ENCODE measurements at regions not wholly inside any gene's neighbourhood (a gene's known extent, or its start where the extent isn't known, plus 50 kb on each side); places are given as distances from the start of the nearest gene placed in this dataset.

GRCh38 chr1:81679942-81680341 is 120.8 kb upstream of the ADGRL2 start:
- TF ChIP-seq CTCF (conservative IDR thresholded peaks at IDR 0.05; ENCODE audit: low read depth, low read length), result no peak
- no peak for DNase-seq (ENCODE audit: low read depth)
- H3K4me3 ChIP-seq (ENCODE audit: low read length), result no peak overlapping the region

- no peak for DNase-seq (ENCODE audit: low read depth)
- H3K4me3 ChIP-seq (ENCODE audit: low read length), result no peak overlapping the region
These were observed 122.0 kb upstream of the ADGRL2 start for GRCh38 chr1:81678779-81679178.

GRCh38 chr1:81672766-81673165 is 128.0 kb upstream of the ADGRL2 start:
- DNase-seq (ENCODE audit: low read depth), result no peak
- TF ChIP-seq CTCF (conservative IDR thresholded peaks at IDR 0.05; ENCODE audit: low read depth, low read length), result no peak
- H3K4me3 ChIP-seq (ENCODE audit: low read length), result no peak overlapping the region

More at GRCh38 chr1:81678779-81679178, 122.0 kb upstream of the ADGRL2 start:
- no peak for TF ChIP-seq CTCF (conservative IDR thresholded peaks at IDR 0.05; ENCODE audit: low read depth, low read length)

- DNase-seq (ENCODE audit: low read depth), result no peak
- no peak overlapping the region for H3K4me3 ChIP-seq (ENCODE audit: low read length)
- no peak for TF ChIP-seq CTCF (conservative IDR thresholded peaks at IDR 0.05; ENCODE audit: low read depth, low read length)
These were observed 129.7 kb upstream of the ADGRL2 start for GRCh38 chr1:81671038-81671437.

- TF ChIP-seq CTCF (conservative IDR thresholded peaks at IDR 0.05; ENCODE audit: low read depth, low read length), result no peak
- DNase-seq (ENCODE audit: low read depth), result peak; percentile 91
- H3K4me3 ChIP-seq (ENCODE audit: low read length), result no peak overlapping the region
These were observed 130.4 kb upstream of the ADGRL2 start for GRCh38 chr1:81670286-81670685.

GRCh38 chr1:81666586-81666985 is 134.1 kb upstream of the ADGRL2 start:
- no peak for TF ChIP-seq CTCF (conservative IDR thresholded peaks at IDR 0.05; ENCODE audit: low read depth, low read length)
- DNase-seq (ENCODE audit: low read depth), result no peak
- H3K4me3 ChIP-seq (ENCODE audit: low read length), result no peak overlapping the region

GRCh38 chr1:81664341-81664740 is 136.4 kb upstream of the ADGRL2 start:
- DNase-seq (ENCODE audit: low read depth), result no peak
- TF ChIP-seq CTCF (conservative IDR thresholded peaks at IDR 0.05; ENCODE audit: low read depth, low read length), result no peak
- H3K4me3 ChIP-seq (ENCODE audit: low read length), result no peak overlapping the region
